SJCRH30 (cell line): ENCODE measurements at regions not wholly inside any gene's neighbourhood (a gene's known extent, or its start where the extent isn't known, plus 50 kb on each side); places are given as distances from the start of the nearest gene placed in this dataset.

ENCODE experiments used
- DNase-seq, 2 experiments: peaks; one replicate each; pipeline ENCODE4 v3.0.0-alpha.2; 2015 to 2020
- H3K27ac ChIP-seq: fragments of 250-450 bp; sonication (Bioruptor Pico); 2 replicates; pipeline ENCODE4 v1.5.1; 2020; ENCODE audit warnings: mild to moderate bottlenecking, moderate library complexity
- H3K27me3 ChIP-seq: fragments of 250-450 bp; sonication (Bioruptor Pico); 2 replicates; pipeline ENCODE4 v1.5.1; 2020; ENCODE audit warnings: mild to moderate bottlenecking, moderate library complexity
- H3K36me3 ChIP-seq: fragments of 250-450 bp; sonication (Bioruptor Pico); 2 replicates; pipeline ENCODE4 v1.5.1; 2020; ENCODE audit warnings: mild to moderate bottlenecking, moderate library complexity
- H3K4me1 ChIP-seq: fragments of 250-450 bp; sonication (Bioruptor Pico); 2 replicates; pipeline ENCODE4 v1.5.1; 2020; ENCODE audit warnings: mild to moderate bottlenecking, moderate library complexity
- H3K4me3 ChIP-seq: fragments of 250-450 bp; sonication (Bioruptor Pico); 2 replicates; pipeline ENCODE4 v1.5.1; 2020; ENCODE audit warnings: mild to moderate bottlenecking, moderate library complexity
- H3K9me3 ChIP-seq: fragments of 250-450 bp; sonication (Bioruptor Pico); replicated peaks from 2 replicates; pipeline ENCODE4 v1.5.1; 2020; ENCODE audit warnings: mild to moderate bottlenecking, moderate library complexity

DNA sequence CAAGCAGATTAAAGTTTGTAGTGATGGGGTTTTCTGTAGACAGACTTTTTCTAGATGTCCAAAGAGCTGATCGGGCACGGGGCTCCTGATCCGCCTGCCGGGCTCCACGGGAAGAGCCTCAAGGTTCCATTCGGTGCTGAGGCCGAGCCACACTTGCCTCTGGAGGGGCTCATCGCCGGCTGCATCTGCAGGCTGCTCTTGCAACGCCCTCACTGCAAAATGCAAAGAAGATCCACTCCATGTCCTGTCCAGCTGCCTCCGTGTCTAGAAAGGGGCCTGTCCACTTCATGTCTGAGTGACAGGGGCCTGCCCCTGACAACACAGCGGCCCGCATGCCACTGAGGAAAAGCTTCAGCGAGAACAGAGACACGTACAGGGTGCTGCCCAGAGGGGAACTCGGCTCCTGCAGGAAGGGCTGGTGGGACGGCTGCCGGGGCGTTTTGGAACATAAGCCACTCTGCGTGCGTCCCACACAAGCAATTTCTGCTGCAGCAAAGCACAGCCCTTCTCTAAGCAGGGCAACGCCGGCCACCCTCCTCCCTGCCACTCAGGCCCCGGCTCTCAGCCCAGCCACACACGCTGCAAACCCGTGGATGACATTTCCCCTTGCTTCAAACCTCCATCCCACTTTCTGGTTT is 53.6 kb upstream of the CTDP1 start:
- no peaks in the 10 kb centered on the region for H3K9me3 ChIP-seq
- DNase-seq = no peak
- no peak overlapping the region for H3K27ac ChIP-seq
- H3K4me1 ChIP-seq = no peaks in the 10 kb centered on the region
- no peaks in the 10 kb centered on the region for H3K27me3 ChIP-seq
- H3K4me3 ChIP-seq = no peak overlapping the region
- H3K36me3 ChIP-seq = no peaks in the 10 kb centered on the region

- H3K4me3 ChIP-seq = no peak overlapping the region
- H3K9me3 ChIP-seq = no peaks in the 10 kb centered on the region
- no peak for DNase-seq
- H3K27me3 ChIP-seq = no peaks in the 10 kb centered on the region
- no peaks in the 10 kb centered on the region for H3K4me1 ChIP-seq
- H3K27ac ChIP-seq = no peak overlapping the region
- no peaks in the 10 kb centered on the region for H3K36me3 ChIP-seq
Observed at GRCh38 chr18:79626905-79627749, 52.5 kb upstream of the CTDP1 start.

- H3K4me1 ChIP-seq = no peaks in the 10 kb centered on the region
- H3K27me3 ChIP-seq = no peaks in the 10 kb centered on the region
- no peak overlapping the region for H3K27ac ChIP-seq
- no peaks in the 10 kb centered on the region for H3K9me3 ChIP-seq
- no peaks in the 10 kb centered on the region for H3K36me3 ChIP-seq
- no peak for DNase-seq
- H3K4me3 ChIP-seq = no peak overlapping the region
Observed at GRCh38 chr18:79627750-79628294, 51.8 kb upstream of the CTDP1 start.

DNA sequence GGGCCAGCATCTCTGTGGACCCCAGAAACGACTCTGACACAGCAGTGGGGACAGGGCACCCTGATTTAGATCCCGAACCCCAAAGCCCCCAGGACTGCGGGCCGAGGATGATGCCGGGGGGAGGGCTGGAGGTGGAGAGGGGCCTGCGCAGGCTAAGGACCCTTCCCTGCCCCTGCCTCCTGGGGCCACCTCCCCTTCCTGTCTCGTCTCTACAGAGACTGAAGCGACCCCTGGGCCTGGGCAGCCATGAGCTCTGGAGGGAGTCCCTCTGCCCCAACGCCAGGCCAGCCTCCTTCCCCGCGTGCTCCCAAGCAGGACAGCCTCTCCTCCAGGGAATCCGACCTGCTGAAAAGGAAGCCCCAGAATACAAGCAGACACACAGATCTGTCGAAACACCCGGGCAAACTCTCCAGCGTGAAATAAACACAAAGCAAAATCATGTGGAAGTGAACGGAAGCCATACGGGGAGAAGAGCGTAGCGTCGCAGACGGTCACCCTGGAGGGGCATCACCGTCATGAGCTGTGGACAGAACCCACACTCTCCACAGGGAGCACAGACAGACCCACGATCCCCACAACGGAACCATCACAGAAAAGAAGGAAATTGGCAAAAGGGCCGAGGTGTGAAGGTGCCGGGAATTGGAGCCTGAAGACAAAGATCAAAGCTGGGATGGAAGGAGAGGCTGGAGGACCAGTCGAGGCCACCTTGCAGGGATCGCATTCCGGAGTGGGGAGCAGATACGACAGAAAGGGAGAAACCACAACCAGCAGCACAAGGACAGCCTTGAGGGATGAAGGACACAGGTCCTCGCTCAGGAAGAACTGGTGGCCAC is 51.0 kb upstream of the CTDP1 start:
- no peak overlapping the region for H3K27ac ChIP-seq
- H3K4me1 ChIP-seq = no peaks in the 10 kb centered on the region
- H3K27me3 ChIP-seq = no peaks in the 10 kb centered on the region
- no peak for DNase-seq
- H3K36me3 ChIP-seq = no peaks in the 10 kb centered on the region
- no peak overlapping the region for H3K4me3 ChIP-seq
- H3K9me3 ChIP-seq = no peaks in the 10 kb centered on the region

- H3K36me3 ChIP-seq = no peaks in the 10 kb centered on the region
- no peak for DNase-seq
- H3K27ac ChIP-seq = no peak overlapping the region
- H3K4me1 ChIP-seq = no peaks in the 10 kb centered on the region
- H3K4me3 ChIP-seq = no peak overlapping the region
- H3K9me3 ChIP-seq = no peaks in the 10 kb centered on the region
- H3K27me3 ChIP-seq = no peaks in the 10 kb centered on the region
Observed at GRCh38 chr18:79629249-79629558, 50.4 kb upstream of the CTDP1 start.

GRCh38 chr18:79629606-79630005 is 50.0 kb upstream of the CTDP1 start:
- H3K4me3 ChIP-seq = no peak overlapping the region
- no peak overlapping the region for H3K27ac ChIP-seq
- no peak for DNase-seq
- H3K9me3 ChIP-seq = no peaks in the 10 kb centered on the region
- H3K4me1 ChIP-seq = no peaks in the 10 kb centered on the region
- no peaks in the 10 kb centered on the region for H3K36me3 ChIP-seq
- no peaks in the 10 kb centered on the region for H3K27me3 ChIP-seq
